ENCODE measurements at regions not wholly inside any gene's neighbourhood (a gene's known extent, or its start where the extent isn't known, plus 50 kb on each side); places are given as distances from the start of the nearest gene placed in this dataset.

GRCh38 chr4:41423117-41423516, 114.8 kb upstream of the LIMCH1 start:
- DNase-seq (ENCODE audit: low read depth): no peak
- no peak for TF ChIP-seq CTCF (conservative IDR thresholded peaks at IDR 0.05; ENCODE audit: low read depth, low read length)
- no peak overlapping the region for H3K4me3 ChIP-seq (ENCODE audit: low read depth, low read length)

- no peak for DNase-seq (ENCODE audit: low read depth)
- H3K4me3 ChIP-seq (ENCODE audit: low read depth, low read length): no peak overlapping the region
- TF ChIP-seq CTCF (conservative IDR thresholded peaks at IDR 0.05; ENCODE audit: low read depth, low read length): no peak
Measured at GRCh38 chr4:41424522-41424921, 113.4 kb upstream of the LIMCH1 start.

DNA sequence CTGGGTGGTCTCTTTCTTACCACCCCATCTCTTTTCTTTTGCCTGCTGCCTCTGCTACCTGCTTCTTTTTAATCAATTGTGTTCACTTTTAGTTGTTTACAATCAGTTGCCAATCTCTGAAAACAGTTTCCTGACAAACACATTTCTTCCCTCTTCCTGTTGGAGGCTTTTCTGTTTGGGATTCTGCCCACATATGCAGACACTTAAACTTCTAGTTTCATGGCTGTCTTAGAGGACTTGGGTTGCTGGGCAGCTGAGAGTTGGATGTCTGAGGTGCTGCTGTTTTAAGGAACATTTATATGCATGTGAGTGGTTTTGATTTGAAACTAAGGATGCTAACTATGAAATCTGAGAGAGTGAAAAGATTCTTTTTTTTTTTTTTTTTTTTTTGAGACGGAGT, 112.3 kb upstream of the LIMCH1 start:
- DNase-seq (ENCODE audit: low read depth): no peak
- no peak overlapping the region for H3K4me3 ChIP-seq (ENCODE audit: low read depth, low read length)
- no peak for TF ChIP-seq CTCF (conservative IDR thresholded peaks at IDR 0.05; ENCODE audit: low read depth, low read length)

DNA sequence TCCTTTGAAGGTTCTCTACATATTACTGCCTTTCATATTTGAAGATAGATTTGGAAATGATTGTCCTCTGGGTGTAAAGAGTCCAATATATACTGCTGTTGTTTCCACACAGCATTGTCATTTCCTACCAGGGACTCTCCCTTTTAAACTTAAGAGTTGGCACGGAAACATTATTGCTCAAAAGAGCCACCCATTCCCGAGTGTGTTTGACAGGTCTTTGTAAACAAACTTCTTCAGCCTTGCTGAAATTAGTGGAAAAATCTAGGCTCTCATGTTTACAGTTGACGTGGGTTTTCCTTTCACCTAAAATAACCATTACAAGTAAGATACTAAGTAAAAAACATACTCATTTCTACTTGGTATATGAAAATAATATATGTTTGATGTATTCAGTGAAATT, 111.4 kb upstream of the LIMCH1 start:
- TF ChIP-seq CTCF (conservative IDR thresholded peaks at IDR 0.05; ENCODE audit: low read depth, low read length): no peak
- no peak for DNase-seq (ENCODE audit: low read depth)

GRCh38 chr4:41427306-41427882, 110.6 kb upstream of the LIMCH1 start:
- no peak for DNase-seq (ENCODE audit: low read depth)
- H3K4me3 ChIP-seq (ENCODE audit: low read depth, low read length): no peak overlapping the region
- no peak for TF ChIP-seq CTCF (conservative IDR thresholded peaks at IDR 0.05; ENCODE audit: low read depth, low read length)

More for the DNA sequence above, 111.4 kb upstream of the LIMCH1 start:
- H3K4me3 ChIP-seq (ENCODE audit: low read depth, low read length): no peak overlapping the region

DNA sequence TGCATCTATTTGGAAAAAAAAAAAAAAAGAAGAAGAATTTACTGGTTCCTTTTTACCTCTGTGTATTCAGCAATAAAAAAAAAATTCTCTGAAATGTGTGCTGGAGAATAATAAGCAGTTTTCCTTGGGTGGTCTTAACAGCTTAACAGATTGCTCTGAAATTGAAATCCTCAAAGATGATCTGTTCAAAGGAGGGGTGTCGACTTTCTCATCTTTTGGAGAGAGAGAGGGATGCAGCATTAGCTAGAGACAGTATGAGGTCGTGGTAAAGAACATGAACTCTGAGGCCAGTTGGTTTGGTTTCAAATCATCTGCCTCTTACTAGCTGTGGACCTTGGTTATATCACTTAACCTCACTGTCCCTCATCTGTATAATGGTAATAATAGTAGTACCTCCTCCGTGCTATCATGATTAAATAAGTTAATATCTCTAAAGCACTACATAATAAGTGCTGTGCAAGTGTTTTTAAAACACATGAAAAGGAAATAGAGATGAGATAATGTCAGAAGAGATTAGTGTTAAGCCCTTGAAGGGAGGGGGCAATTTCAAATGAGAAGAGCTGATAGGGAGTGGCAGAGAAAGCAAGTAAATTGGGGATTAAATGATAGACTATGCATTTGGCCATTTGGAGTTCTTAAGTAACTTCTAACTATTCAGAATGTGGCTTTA, 109.9 kb upstream of the LIMCH1 start:
- H3K4me3 ChIP-seq (ENCODE audit: low read depth, low read length): no peak overlapping the region
- TF ChIP-seq CTCF (conservative IDR thresholded peaks at IDR 0.05; ENCODE audit: low read depth, low read length): no peak
- no peak for DNase-seq (ENCODE audit: low read depth)
